Tibial nerve (tissue), 4 donors: ENCODE measurements at regions not wholly inside any gene's neighbourhood (a gene's known extent, or its start where the extent isn't known, plus 50 kb on each side); places are given as distances from the start of the nearest gene placed in this dataset.

Experiments used
- DNase-seq, 2 donors: peaks; one replicate each; pipeline ENCODE4 v3.0.0-alpha.2; 2019; ENCODE audit warnings: low spot score in 2 of 2
- H3K27ac ChIP-seq, 4 donors: fragments of 200-600 bp; sonication (generic) in 3 of 4; one replicate each; pipeline ENCODE4 v1.5.1; 2017 to 2019; ENCODE audit warnings: mild to moderate bottlenecking in 1 of 4
- H3K27me3 ChIP-seq, 2 donors: fragments of 200-600 bp; sonication (generic) in 1 of 2; one replicate each; pipeline versions ENCODE4 v1.5.1 to v1.6.0; 2017 to 2019
- H3K36me3 ChIP-seq, 3 donors: fragments of 200-600 bp; sonication (generic); one replicate each; pipeline ENCODE4 v1.5.1; 2018 to 2019
- H3K4me1 ChIP-seq, 4 donors: fragments of 200-600 bp; sonication (generic) in 3 of 4; one replicate each; pipeline ENCODE4 v1.5.1; 2017 to 2019
- H3K4me3 ChIP-seq, 4 donors: fragments of 200-600 bp; sonication (generic) in 3 of 4; one replicate each; pipeline ENCODE4 v1.5.1; 2017 to 2019; ENCODE audit warnings: mild to moderate bottlenecking in 1 of 4, moderate library complexity in 1 of 4
- H3K9me3 ChIP-seq, 4 donors: fragments of 200-600 bp; sonication (generic) in 3 of 4; one replicate each; pipeline ENCODE4 v1.5.1; 2017 to 2019
- EP300 ChIP-seq, 2 donors: sonication (generic); formaldehyde crosslinking; IDR thresholded peaks; one replicate each; pipeline ENCODE4 v1.6.1; 2017; ENCODE audit warnings: antibody characterized with exemption in 2 of 2, mild to moderate bottlenecking in 1 of 2
- POLR2A ChIP-seq, 2 donors: fragments of 450-650 bp; IDR thresholded peaks; one replicate each; pipeline ENCODE4 v1.6.1; 2017; ENCODE audit warnings: antibody characterized with exemption in 2 of 2, mild to moderate bottlenecking in 2 of 2, moderate library complexity in 2 of 2
- WGBS, 2 donors: methylation state at CpG; one replicate each; pipeline ENCODE4 v1.1.5; 2018; 5-methylcytosine and 5-hydroxymethylcytosine counted together
- TF ChIP-seq, protein P1 (sequence below), 5 experiments: fragments of 200-600 bp in 3 of 5; fragments of 450-650 bp in 2 of 5; sonication (generic) in 3 of 5; IDR thresholded peaks; one replicate each; pipeline ENCODE4 v1.5.1; 2016 to 2019; ENCODE audit warnings: antibody characterized with exemption in 5 of 5, mild to moderate bottlenecking in 3 of 5, moderate library complexity in 2 of 5

DNA sequence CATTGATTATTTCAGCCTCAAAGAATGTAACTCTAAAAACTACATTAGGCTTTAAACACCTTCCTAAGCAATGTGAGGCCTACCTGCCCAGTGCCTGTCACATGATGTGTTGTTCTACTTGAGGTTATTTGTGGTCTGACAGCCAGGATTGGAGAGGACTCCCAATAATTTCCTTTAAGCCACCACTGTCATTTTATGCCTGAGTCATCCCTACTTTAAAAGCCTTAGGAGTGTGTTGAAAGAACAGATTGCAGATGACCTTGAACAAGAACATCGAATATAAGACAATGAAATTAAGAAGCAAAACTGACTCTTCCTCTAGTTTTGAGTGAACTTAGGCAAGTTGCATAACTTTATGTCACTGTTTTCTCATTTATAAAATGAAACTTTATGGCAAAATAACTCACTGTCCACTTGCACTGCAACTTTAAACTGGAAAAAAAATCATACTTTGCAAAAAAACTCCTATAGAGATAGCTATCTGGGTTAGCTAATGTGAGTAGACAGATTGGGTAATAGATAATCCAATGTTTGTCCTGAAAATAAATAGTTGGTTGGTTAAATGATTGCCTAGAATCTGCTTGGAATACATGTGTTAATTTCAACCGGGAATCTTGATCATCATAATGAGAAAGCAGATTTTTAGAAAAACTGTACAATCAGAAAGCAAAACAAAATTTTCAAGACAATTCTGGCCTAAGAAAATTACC, 361.2 kb downstream of the SUCLA2 start:
- no peak overlapping the region for H3K27ac ChIP-seq
- 79 to 80% methylated on average over 2 of the region's 2 CpGs for WGBS, 2 donors
- no peaks in the 10 kb centered on the region for H3K36me3 ChIP-seq
- no peak overlapping the region for H3K4me3 ChIP-seq
- no peaks in the 10 kb centered on the region for H3K4me1 ChIP-seq
- DNase-seq = no peak
- TF ChIP-seq POLR2A (IDR thresholded peaks at IDR 0.05) (no peak), EP300 (IDR thresholded peaks at IDR 0.05) (no peak)
- TF ChIP-seq, protein P1, sequence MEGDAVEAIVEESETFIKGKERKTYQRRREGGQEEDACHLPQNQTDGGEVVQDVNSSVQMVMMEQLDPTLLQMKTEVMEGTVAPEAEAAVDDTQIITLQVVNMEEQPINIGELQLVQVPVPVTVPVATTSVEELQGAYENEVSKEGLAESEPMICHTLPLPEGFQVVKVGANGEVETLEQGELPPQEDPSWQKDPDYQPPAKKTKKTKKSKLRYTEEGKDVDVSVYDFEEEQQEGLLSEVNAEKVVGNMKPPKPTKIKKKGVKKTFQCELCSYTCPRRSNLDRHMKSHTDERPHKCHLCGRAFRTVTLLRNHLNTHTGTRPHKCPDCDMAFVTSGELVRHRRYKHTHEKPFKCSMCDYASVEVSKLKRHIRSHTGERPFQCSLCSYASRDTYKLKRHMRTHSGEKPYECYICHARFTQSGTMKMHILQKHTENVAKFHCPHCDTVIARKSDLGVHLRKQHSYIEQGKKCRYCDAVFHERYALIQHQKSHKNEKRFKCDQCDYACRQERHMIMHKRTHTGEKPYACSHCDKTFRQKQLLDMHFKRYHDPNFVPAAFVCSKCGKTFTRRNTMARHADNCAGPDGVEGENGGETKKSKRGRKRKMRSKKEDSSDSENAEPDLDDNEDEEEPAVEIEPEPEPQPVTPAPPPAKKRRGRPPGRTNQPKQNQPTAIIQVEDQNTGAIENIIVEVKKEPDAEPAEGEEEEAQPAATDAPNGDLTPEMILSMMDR (IDR thresholded peaks at IDR 0.05) = no peak
- peaks cover 0 to 8% (median 2%) of the 10 kb centered on the region in 4 donors for H3K9me3 ChIP-seq
- H3K27me3 ChIP-seq = no peaks in the 10 kb centered on the region

DNA sequence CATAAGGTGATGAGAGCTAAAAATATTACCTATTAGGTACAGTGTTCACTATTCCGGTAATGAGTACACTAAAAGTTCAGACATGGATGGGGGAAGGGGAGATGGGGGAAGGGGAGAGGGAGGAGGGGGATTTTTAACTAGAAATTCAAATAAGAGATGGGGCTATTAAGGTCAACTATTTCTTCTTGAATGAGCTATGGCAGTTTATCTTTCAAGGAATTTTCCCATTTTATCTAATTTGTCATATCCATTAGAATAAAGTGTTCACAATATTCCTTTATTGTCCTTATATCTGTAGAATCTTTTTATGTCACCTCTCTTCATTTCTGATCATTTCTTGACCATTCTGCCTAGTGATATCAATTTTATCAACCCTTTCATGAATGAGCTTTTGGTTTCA, 362.4 kb downstream of the SUCLA2 start:
- WGBS, 2 donors = 92 to 94% methylated on average over 1 of the region's 1 CpG
- no peak overlapping the region for H3K4me3 ChIP-seq
- H3K4me1 ChIP-seq = no peaks in the 10 kb centered on the region
- no peak overlapping the region for H3K27ac ChIP-seq
- no peak for DNase-seq
- H3K9me3 ChIP-seq = peaks cover 0 to 9% (median 2%) of the 10 kb centered on the region in 4 donors
- TF ChIP-seq EP300 (IDR thresholded peaks at IDR 0.05) (no peak), POLR2A (IDR thresholded peaks at IDR 0.05) (no peak)
- TF ChIP-seq, protein P1 (IDR thresholded peaks at IDR 0.05) = no peak
- H3K36me3 ChIP-seq = no peaks in the 10 kb centered on the region
- no peaks in the 10 kb centered on the region for H3K27me3 ChIP-seq

DNA sequence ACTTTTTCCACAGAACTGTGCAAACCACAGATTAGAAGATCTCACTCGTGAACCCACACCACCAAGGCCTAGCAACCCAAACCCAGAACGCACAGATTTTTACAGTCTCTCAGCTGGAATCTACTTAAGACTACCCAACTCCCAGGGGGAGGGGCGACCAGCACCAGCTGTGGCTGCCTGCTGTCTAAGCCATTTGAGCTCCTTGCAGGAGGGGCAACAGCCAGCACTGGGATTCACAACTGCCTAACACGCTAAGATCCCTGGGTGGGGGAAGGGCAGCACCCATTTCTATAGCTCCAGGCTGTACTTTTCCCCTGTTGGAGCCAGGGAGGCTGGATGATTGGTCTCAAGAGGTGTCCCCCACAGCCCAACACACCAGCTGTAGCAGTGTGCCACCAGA, 368.8 kb downstream of the SUCLA2 start:
- Histone ChIP-seq H3K27ac (no peak overlapping the region), H3K36me3 (no peaks in the 10 kb centered on the region), H3K9me3 (peaks cover 0 to 18% (median 2%) of the 10 kb centered on the region in 4 donors), H3K27me3 (no peaks in the 10 kb centered on the region), H3K4me1 (no peaks in the 10 kb centered on the region), H3K4me3 (no peak overlapping the region)
- DNase-seq = no peak
- TF ChIP-seq POLR2A (IDR thresholded peaks at IDR 0.05) (no peak), EP300 (IDR thresholded peaks at IDR 0.05) (no peak)
- TF ChIP-seq, protein P1 (IDR thresholded peaks at IDR 0.05) = no peak
- WGBS, 2 donors = 48 to 61% methylated on average over 4 of the region's 4 CpGs

DNA sequence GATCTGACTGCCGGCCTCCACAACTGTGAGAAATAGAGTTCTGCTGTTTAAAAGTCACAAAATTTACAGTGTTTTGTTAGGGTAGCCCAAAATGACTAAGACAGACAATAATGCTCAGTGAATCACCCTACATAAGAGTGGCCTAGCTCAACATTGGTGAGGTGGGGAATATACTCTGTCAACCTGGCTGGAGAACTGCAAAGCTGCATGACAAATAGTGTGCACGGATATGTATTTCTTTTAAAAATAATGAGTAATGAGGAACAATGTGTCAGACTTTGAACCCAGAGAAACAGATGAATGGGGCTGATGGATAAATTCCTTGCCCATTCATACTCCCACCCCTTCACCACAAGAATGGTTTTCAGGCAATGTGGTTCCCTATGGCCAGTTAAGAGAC, 372.4 kb downstream of the SUCLA2 start:
- no peak for DNase-seq
- Histone ChIP-seq H3K27ac (no peak overlapping the region), H3K9me3 (peaks cover 0 to 9% (median 0%) of the 10 kb centered on the region in 4 donors), H3K27me3 (no peaks in the 10 kb centered on the region), H3K4me3 (no peak overlapping the region), H3K4me1 (no peaks in the 10 kb centered on the region), H3K36me3 (no peaks in the 10 kb centered on the region)
- 89 to 93% methylated on average over 2 of the region's 2 CpGs for WGBS, 2 donors
- TF ChIP-seq EP300 (IDR thresholded peaks at IDR 0.05) = no peak
- TF ChIP-seq POLR2A (IDR thresholded peaks at IDR 0.05) = no peak
- TF ChIP-seq, protein P1 (IDR thresholded peaks at IDR 0.05) = no peak

DNA sequence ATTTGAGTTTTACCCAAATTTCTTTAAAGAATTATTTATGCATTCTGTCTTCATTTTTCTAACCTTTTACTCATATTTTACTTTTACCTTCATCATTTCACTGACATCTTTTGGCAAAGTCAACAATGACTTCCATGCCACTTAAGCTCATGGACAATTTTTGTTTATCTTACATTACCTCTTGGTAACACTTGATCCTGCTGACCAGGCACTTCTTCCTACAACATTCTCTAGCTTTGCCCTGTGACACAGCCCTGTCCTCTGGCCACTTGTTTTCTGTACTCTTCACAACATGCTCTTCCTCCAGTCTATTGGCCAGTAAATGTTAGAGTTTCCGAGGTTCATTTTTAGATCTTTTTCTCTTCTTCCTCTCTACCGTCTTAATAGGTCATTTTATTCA, 377.2 kb downstream of the SUCLA2 start:
- H3K27me3 ChIP-seq = no peaks in the 10 kb centered on the region
- H3K36me3 ChIP-seq = no peaks in the 10 kb centered on the region
- DNase-seq = no peak
- TF ChIP-seq, protein P1 (IDR thresholded peaks at IDR 0.05) = no peak
- TF ChIP-seq EP300 (IDR thresholded peaks at IDR 0.05) (no peak), POLR2A (IDR thresholded peaks at IDR 0.05) (no peak)
- no peak overlapping the region for H3K27ac ChIP-seq
- no peak overlapping the region for H3K4me3 ChIP-seq
- no peaks in the 10 kb centered on the region for H3K4me1 ChIP-seq
- 88 to 96% methylated on average over 2 of the region's 2 CpGs for WGBS, 2 donors
- H3K9me3 ChIP-seq = peaks cover 0 to 5% (median 0%) of the 10 kb centered on the region in 4 donors
